ENCODE measurements at regions not wholly inside any gene's neighbourhood (a gene's known extent, or its start where the extent isn't known, plus 50 kb on each side); places are given as distances from the start of the nearest gene placed in this dataset.
"Not testable (repeated sequence)": the region's sequence is repeated elsewhere in the genome, so short reads cannot be mapped to it uniquely, and the experiment has no call there.

DNA sequence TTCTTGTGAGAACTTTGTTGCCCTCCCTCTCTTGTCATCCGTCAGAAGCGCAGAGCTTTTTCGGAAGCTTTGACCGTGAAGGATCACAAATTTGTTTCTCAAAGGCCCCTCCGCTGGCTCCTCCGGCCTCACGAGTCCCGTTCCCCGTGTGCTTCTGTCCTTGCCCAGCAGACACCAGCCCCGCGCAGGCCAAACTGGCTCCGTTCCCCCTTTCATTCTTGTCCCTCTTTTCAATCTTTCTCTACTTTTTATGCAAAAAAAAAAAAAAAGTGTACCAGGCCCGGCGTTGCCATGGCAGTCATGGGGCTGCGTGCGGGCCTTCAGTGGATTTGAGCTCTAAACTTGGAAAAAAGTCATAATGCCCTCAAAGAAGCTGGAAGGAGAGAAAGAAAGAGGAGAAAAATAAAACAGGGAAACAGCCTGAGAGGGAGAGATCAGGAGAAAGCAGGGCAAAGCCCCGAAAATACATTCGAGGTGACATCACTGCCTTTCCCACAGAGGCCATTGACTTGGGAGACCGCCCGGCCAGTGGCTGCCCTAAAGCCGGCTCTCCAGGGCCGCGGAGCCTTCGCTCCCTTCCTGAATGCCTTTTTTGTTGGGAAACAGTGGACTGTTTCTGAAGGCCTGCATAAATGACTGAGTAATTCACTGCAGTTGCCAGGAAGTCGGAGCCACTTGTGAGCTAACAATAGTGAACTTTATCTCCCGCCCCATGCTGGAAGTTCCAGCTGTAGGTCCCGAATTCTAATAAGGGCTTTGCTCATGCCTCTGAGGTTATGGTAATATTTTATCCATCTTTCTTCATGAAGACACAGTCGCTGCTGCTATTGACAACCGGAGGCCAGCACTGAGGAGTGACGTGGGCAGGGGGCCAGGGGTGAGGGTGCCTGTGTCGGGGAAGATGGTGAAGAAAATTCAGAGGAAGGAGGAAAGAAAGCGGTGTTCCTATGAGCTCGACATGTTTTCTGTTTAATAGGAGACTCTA is 670.9 kb downstream of the QKI start:
- Mint-ChIP-seq H3K27me3 (peaks cover 12% of the 10 kb centered on the region), H3K9me3 (no peaks in the 10 kb centered on the region), H3K4me3 (no peak overlapping the region), H3K36me3 (ENCODE audit: low read depth) (no peaks in the 10 kb centered on the region), H3K4me1 (ENCODE audit: low read depth) (no peaks in the 10 kb centered on the region), H3K27ac (no peak overlapping the region)
- Histone ChIP-seq H3K4me3 (ENCODE audit: low read length) (no peak overlapping the region), H3K27ac (ENCODE audit: low read depth in 1 of 2, low read length in 2 of 2) (no peak overlapping the region), H3K27me3 (ENCODE audit: control insufficient read depth in 1 of 2, insufficient read depth in 2 of 2, low read length in 2 of 2) (no peaks in the 10 kb centered on the region), H3K36me3 (ENCODE audit: insufficient read depth, low read length) (no peaks in the 10 kb centered on the region), H3K9me3 (ENCODE audit: control insufficient read depth in 1 of 2, insufficient read depth in 1 of 2, low read length in 2 of 2) (peaks cover 0 to 24% of the 10 kb centered on the region in 2 experiments), H3K4me1 (ENCODE audit: insufficient read depth, low read length) (no peaks in the 10 kb centered on the region)
- ChIA-PET POLR2A (interaction anchor here (0.6 kb wide), 1 partner anchor 114 kb away, joined by 3 read pairs; no protein-coding TSS in a partner anchor), CTCF (no interaction called here)
- no peak for TF ChIP-seq CTCF (IDR thresholded peaks at IDR 0.05)
- no peak for ATAC-seq (ENCODE audit: poor library complexity)
- DNase-seq = no peak
- intact Hi-C loops (cut with DNase I, micrococcal nuclease) = no loop called here

- Histone ChIP-seq H3K27ac (ENCODE audit: low read depth in 1 of 2, low read length in 2 of 2) (no peak overlapping the region), H3K9me3 (ENCODE audit: control insufficient read depth in 1 of 2, insufficient read depth in 1 of 2, low read length in 2 of 2) (peaks cover 0 to 23% of the 10 kb centered on the region in 2 experiments), H3K4me3 (ENCODE audit: low read length) (no peak overlapping the region), H3K36me3 (ENCODE audit: insufficient read depth, low read length) (no peaks in the 10 kb centered on the region), H3K27me3 (ENCODE audit: control insufficient read depth in 1 of 2, insufficient read depth in 2 of 2, low read length in 2 of 2) (no peaks in the 10 kb centered on the region), H3K4me1 (ENCODE audit: insufficient read depth, low read length) (no peaks in the 10 kb centered on the region)
- DNase-seq (no peak), ATAC-seq (ENCODE audit: poor library complexity) (no peak)
- Mint-ChIP-seq H3K27ac (no peak overlapping the region), H3K4me3 (no peak overlapping the region), H3K4me1 (ENCODE audit: low read depth) (no peaks in the 10 kb centered on the region), H3K9me3 (no peaks in the 10 kb centered on the region), H3K27me3 (peaks cover 4% of the 10 kb centered on the region), H3K36me3 (ENCODE audit: low read depth) (no peaks in the 10 kb centered on the region)
- ChIA-PET CTCF (no interaction called here), POLR2A (no interaction called here)
- intact Hi-C loops (cut with DNase I, micrococcal nuclease) = no loop called here
- TF ChIP-seq CTCF (IDR thresholded peaks at IDR 0.05) = no peak
Measured at GRCh38 chr6:164079275-164079600, 664.7 kb downstream of the QKI start.

- no peak overlapping the region for H3K27ac ChIP-seq (ENCODE audit: low read depth in 1 of 2, low read length in 2 of 2)
- no peaks in the 10 kb centered on the region for H3K36me3 ChIP-seq (ENCODE audit: insufficient read depth, low read length)
- Mint-ChIP-seq H3K27ac (no peak overlapping the region), H3K9me3 (no peaks in the 10 kb centered on the region), H3K4me1 (ENCODE audit: low read depth) (no peaks in the 10 kb centered on the region), H3K27me3 (no peaks in the 10 kb centered on the region), H3K4me3 (no peak overlapping the region), H3K36me3 (ENCODE audit: low read depth) (no peaks in the 10 kb centered on the region)
- TF ChIP-seq CTCF (IDR thresholded peaks at IDR 0.05) = no peak
- peaks cover 0 to 22% of the 10 kb centered on the region in 2 experiments for H3K9me3 ChIP-seq (ENCODE audit: control insufficient read depth in 1 of 2, insufficient read depth in 1 of 2, low read length in 2 of 2)
- no peak for DNase-seq
- POLR2A ChIA-PET = no interaction called here
- H3K27me3 ChIP-seq (ENCODE audit: control insufficient read depth in 1 of 2, insufficient read depth in 2 of 2, low read length in 2 of 2) = no peaks in the 10 kb centered on the region
- CTCF ChIA-PET = no interaction called here
- no peak for ATAC-seq (ENCODE audit: poor library complexity)
- no peaks in the 10 kb centered on the region for H3K4me1 ChIP-seq (ENCODE audit: insufficient read depth, low read length)
- H3K4me3 ChIP-seq (ENCODE audit: low read length) = no peak overlapping the region
- intact Hi-C loops (cut with DNase I, micrococcal nuclease) = no loop called here
Measured at GRCh38 chr6:164078532-164079274, 664.2 kb downstream of the QKI start.

GRCh38 chr6:164076818-164077532 is 662.5 kb downstream of the QKI start:
- H3K36me3 Mint-ChIP-seq (ENCODE audit: low read depth); CTCF ChIA-PET; H3K27ac ChIP-seq (ENCODE audit: low read depth in 1 of 2, low read length in 2 of 2); H3K36me3 ChIP-seq (ENCODE audit: insufficient read depth, low read length); intact Hi-C loops (cut with DNase I, micrococcal nuclease); H3K27me3 Mint-ChIP-seq; H3K9me3 Mint-ChIP-seq; H3K27me3 ChIP-seq (ENCODE audit: control insufficient read depth in 1 of 2, insufficient read depth in 2 of 2, low read length in 2 of 2); DNase-seq; POLR2A ChIA-PET; H3K4me3 Mint-ChIP-seq; H3K4me1 ChIP-seq (ENCODE audit: insufficient read depth, low read length); H3K4me3 ChIP-seq (ENCODE audit: low read length); H3K4me1 Mint-ChIP-seq (ENCODE audit: low read depth); H3K27ac Mint-ChIP-seq; ATAC-seq (ENCODE audit: poor library complexity): not testable (repeated sequence)
- peaks cover 0 to 19% of the 10 kb centered on the region in 2 experiments for H3K9me3 ChIP-seq (ENCODE audit: control insufficient read depth in 1 of 2, insufficient read depth in 1 of 2, low read length in 2 of 2)

Measured in CD4-positive, alpha-beta T cell (primary cell).